ENCODE measurements at regions not wholly inside any gene's neighbourhood (a gene's known extent, or its start where the extent isn't known, plus 50 kb on each side); places are given as distances from the start of the nearest gene placed in this dataset.

- Histone ChIP-seq H3K9me3 (ENCODE audit: control insufficient read depth, insufficient read depth, low read length) (peaks cover 3% of the 10 kb centered on the region), H3K27ac (ENCODE audit: low read depth, low read length) (no peak overlapping the region), H3K36me3 (ENCODE audit: control insufficient read depth, insufficient read depth, low read length) (no peaks in the 10 kb centered on the region), H3K27me3 (ENCODE audit: control insufficient read depth, insufficient read depth, low read length) (no peaks in the 10 kb centered on the region), H3K4me1 (ENCODE audit: control insufficient read depth, insufficient read depth, low read length) (peaks cover 4% of the 10 kb centered on the region), H3K4me3 (ENCODE audit: low read depth, low read length) (no peak overlapping the region)
- no peak for DNase-seq (ENCODE audit: low read depth in 4 of 6, low spot score in 6 of 6)
- 74% methylated on average over 3 of the region's 3 CpGs for WGBS (ENCODE audit: insufficient coverage)
Measured at GRCh38 chr7:1340031-1340430, 107.4 kb downstream of the UNCX start.

GRCh38 chr7:1340461-1341360, 108.0 kb downstream of the UNCX start:
- no peaks in the 10 kb centered on the region for H3K36me3 ChIP-seq (ENCODE audit: control insufficient read depth, insufficient read depth, low read length)
- H3K9me3 ChIP-seq (ENCODE audit: control insufficient read depth, insufficient read depth, low read length), result peaks cover 3% of the 10 kb centered on the region
- H3K27me3 ChIP-seq (ENCODE audit: control insufficient read depth, insufficient read depth, low read length), result no peaks in the 10 kb centered on the region
- WGBS (ENCODE audit: insufficient coverage), result 67% methylated on average over 29 of the region's 29 CpGs
- H3K4me3 ChIP-seq (ENCODE audit: low read depth, low read length), result no peak overlapping the region
- H3K4me1 ChIP-seq (ENCODE audit: control insufficient read depth, insufficient read depth, low read length), result peaks cover 4% of the 10 kb centered on the region
- H3K27ac ChIP-seq (ENCODE audit: low read depth, low read length), result no peak overlapping the region
- peak in 1 of 6 donors; percentile 29 for DNase-seq (ENCODE audit: low read depth in 4 of 6, low spot score in 6 of 6)

GRCh38 chr7:1341361-1342089, 108.9 kb downstream of the UNCX start:
- Histone ChIP-seq H3K9me3 (ENCODE audit: control insufficient read depth, insufficient read depth, low read length) (no peaks in the 10 kb centered on the region), H3K4me3 (ENCODE audit: low read depth, low read length) (no peak overlapping the region), H3K36me3 (ENCODE audit: control insufficient read depth, insufficient read depth, low read length) (no peaks in the 10 kb centered on the region), H3K27ac (ENCODE audit: low read depth, low read length) (no peak overlapping the region), H3K27me3 (ENCODE audit: control insufficient read depth, insufficient read depth, low read length) (no peaks in the 10 kb centered on the region), H3K4me1 (ENCODE audit: control insufficient read depth, insufficient read depth, low read length) (peaks cover 4% of the 10 kb centered on the region)
- peak in 1 of 6 donors; percentile 45 for DNase-seq (ENCODE audit: low read depth in 4 of 6, low spot score in 6 of 6)
- WGBS (ENCODE audit: insufficient coverage), result 89% methylated on average over 14 of the region's 20 CpGs

GRCh38 chr7:1342090-1342640, 109.5 kb downstream of the UNCX start:
- peaks cover 4% of the 10 kb centered on the region for H3K4me1 ChIP-seq (ENCODE audit: control insufficient read depth, insufficient read depth, low read length)
- H3K27me3 ChIP-seq (ENCODE audit: control insufficient read depth, insufficient read depth, low read length), result no peaks in the 10 kb centered on the region
- H3K4me3 ChIP-seq (ENCODE audit: low read depth, low read length), result no peak overlapping the region
- 89% methylated on average over 12 of the region's 12 CpGs for WGBS (ENCODE audit: insufficient coverage)
- H3K36me3 ChIP-seq (ENCODE audit: control insufficient read depth, insufficient read depth, low read length), result no peaks in the 10 kb centered on the region
- H3K27ac ChIP-seq (ENCODE audit: low read depth, low read length), result no peak overlapping the region
- H3K9me3 ChIP-seq (ENCODE audit: control insufficient read depth, insufficient read depth, low read length), result no peaks in the 10 kb centered on the region
- DNase-seq (ENCODE audit: low read depth in 4 of 6, low spot score in 6 of 6), result no peak

GRCh38 chr7:1343551-1343950, 110.9 kb downstream of the UNCX start:
- WGBS (ENCODE audit: insufficient coverage), result 63% methylated on average over 7 of the region's 10 CpGs
- Histone ChIP-seq H3K4me3 (ENCODE audit: low read depth, low read length) (no peak overlapping the region), H3K9me3 (ENCODE audit: control insufficient read depth, insufficient read depth, low read length) (no peaks in the 10 kb centered on the region), H3K27ac (ENCODE audit: low read depth, low read length) (no peak overlapping the region), H3K36me3 (ENCODE audit: control insufficient read depth, insufficient read depth, low read length) (no peaks in the 10 kb centered on the region), H3K4me1 (ENCODE audit: control insufficient read depth, insufficient read depth, low read length) (peaks cover 5% of the 10 kb centered on the region), H3K27me3 (ENCODE audit: control insufficient read depth, insufficient read depth, low read length) (no peaks in the 10 kb centered on the region)
- DNase-seq (ENCODE audit: low read depth in 4 of 6, low spot score in 6 of 6), result no peak

GRCh38 chr7:1344421-1344820, 111.7 kb downstream of the UNCX start:
- Histone ChIP-seq H3K9me3 (ENCODE audit: control insufficient read depth, insufficient read depth, low read length) (no peaks in the 10 kb centered on the region), H3K27me3 (ENCODE audit: control insufficient read depth, insufficient read depth, low read length) (no peaks in the 10 kb centered on the region), H3K4me3 (ENCODE audit: low read depth, low read length) (no peak overlapping the region), H3K4me1 (ENCODE audit: control insufficient read depth, insufficient read depth, low read length) (peaks cover 8% of the 10 kb centered on the region), H3K36me3 (ENCODE audit: control insufficient read depth, insufficient read depth, low read length) (peaks cover 3% of the 10 kb centered on the region), H3K27ac (ENCODE audit: low read depth, low read length) (no peak overlapping the region)
- 87% methylated on average over 7 of the region's 12 CpGs for WGBS (ENCODE audit: insufficient coverage)
- DNase-seq (ENCODE audit: low read depth in 4 of 6, low spot score in 6 of 6), result no peak

- peaks cover 3% of the 10 kb centered on the region for H3K36me3 ChIP-seq (ENCODE audit: control insufficient read depth, insufficient read depth, low read length)
- H3K4me3 ChIP-seq (ENCODE audit: low read depth, low read length), result no peak overlapping the region
- peaks cover 8% of the 10 kb centered on the region for H3K4me1 ChIP-seq (ENCODE audit: control insufficient read depth, insufficient read depth, low read length)
- H3K27ac ChIP-seq (ENCODE audit: low read depth, low read length), result no peak overlapping the region
- no peaks in the 10 kb centered on the region for H3K9me3 ChIP-seq (ENCODE audit: control insufficient read depth, insufficient read depth, low read length)
- WGBS (ENCODE audit: insufficient coverage), result 84% methylated on average over 25 of the region's 25 CpGs
- H3K27me3 ChIP-seq (ENCODE audit: control insufficient read depth, insufficient read depth, low read length), result no peaks in the 10 kb centered on the region
- no peak for DNase-seq (ENCODE audit: low read depth in 4 of 6, low spot score in 6 of 6)
Measured at GRCh38 chr7:1344981-1345701, 112.5 kb downstream of the UNCX start.

GRCh38 chr7:1345796-1346755, 113.2 kb downstream of the MICALL2 start:
- no peaks in the 10 kb centered on the region for H3K9me3 ChIP-seq (ENCODE audit: control insufficient read depth, insufficient read depth, low read length)
- no peak for DNase-seq (ENCODE audit: low read depth in 4 of 6, low spot score in 6 of 6)
- no peaks in the 10 kb centered on the region for H3K27me3 ChIP-seq (ENCODE audit: control insufficient read depth, insufficient read depth, low read length)
- peaks cover 3% of the 10 kb centered on the region for H3K36me3 ChIP-seq (ENCODE audit: control insufficient read depth, insufficient read depth, low read length)
- no peak overlapping the region for H3K27ac ChIP-seq (ENCODE audit: low read depth, low read length)
- peaks cover 4% of the 10 kb centered on the region for H3K4me1 ChIP-seq (ENCODE audit: control insufficient read depth, insufficient read depth, low read length)
- no peak overlapping the region for H3K4me3 ChIP-seq (ENCODE audit: low read depth, low read length)
- WGBS (ENCODE audit: insufficient coverage), result 86% methylated on average over 29 of the region's 33 CpGs

Measured in spinal cord (tissue), 9 donors.